Liver (tissue), 3 donors: ENCODE measurements at regions not wholly inside any gene's neighbourhood (a gene's known extent, or its start where the extent isn't known, plus 50 kb on each side); places are given as distances from the start of the nearest gene placed in this dataset.

Source experiments
- GABPA ChIP-seq, 2 donors: IDR thresholded peaks in 1 of 2; conservative IDR thresholded peaks in 1 of 2; 2 replicates each; pipeline ENCODE4 v1.6.1; 2016; ENCODE audit warnings: antibody characterized with exemption in 2 of 2, mild to moderate bottlenecking in 1 of 2, moderate library complexity in 1 of 2
- MAX ChIP-seq: IDR thresholded peaks from 2 replicates; pipeline ENCODE4 v1.6.1; 2016; ENCODE audit warnings: antibody characterized with exemption
- RAD21 ChIP-seq, 2 donors: IDR thresholded peaks; 2 replicates each; pipeline ENCODE4 v1.6.1; 2016; ENCODE audit warnings: antibody characterized with exemption in 2 of 2, mild to moderate bottlenecking in 2 of 2
- REST ChIP-seq: IDR thresholded peaks from 2 replicates; pipeline ENCODE4 v1.6.1; 2016; ENCODE audit warnings: antibody characterized with exemption, mild to moderate bottlenecking
- TF ChIP-seq, protein P1 (sequence below): fragments of 150-350 bp; IDR thresholded peaks from 2 replicates; pipeline ENCODE4 v1.5.1; 2017; ENCODE audit warnings: improper control_type of control experiment, low read depth, low read length; ENCODE audit not compliant: missing input control
- donor health status: healthy.
- donor health status: healthy.

- TF ChIP-seq MAX (no peak), REST (no peak), RAD21 (IDR thresholded peaks at IDR 0.05) (no peak), GABPA (IDR thresholded peaks at IDR 0.05 in 1 of 2, conservative IDR thresholded peaks at IDR 0.05 in 1 of 2) (no peak)
- TF ChIP-seq, protein P1, sequence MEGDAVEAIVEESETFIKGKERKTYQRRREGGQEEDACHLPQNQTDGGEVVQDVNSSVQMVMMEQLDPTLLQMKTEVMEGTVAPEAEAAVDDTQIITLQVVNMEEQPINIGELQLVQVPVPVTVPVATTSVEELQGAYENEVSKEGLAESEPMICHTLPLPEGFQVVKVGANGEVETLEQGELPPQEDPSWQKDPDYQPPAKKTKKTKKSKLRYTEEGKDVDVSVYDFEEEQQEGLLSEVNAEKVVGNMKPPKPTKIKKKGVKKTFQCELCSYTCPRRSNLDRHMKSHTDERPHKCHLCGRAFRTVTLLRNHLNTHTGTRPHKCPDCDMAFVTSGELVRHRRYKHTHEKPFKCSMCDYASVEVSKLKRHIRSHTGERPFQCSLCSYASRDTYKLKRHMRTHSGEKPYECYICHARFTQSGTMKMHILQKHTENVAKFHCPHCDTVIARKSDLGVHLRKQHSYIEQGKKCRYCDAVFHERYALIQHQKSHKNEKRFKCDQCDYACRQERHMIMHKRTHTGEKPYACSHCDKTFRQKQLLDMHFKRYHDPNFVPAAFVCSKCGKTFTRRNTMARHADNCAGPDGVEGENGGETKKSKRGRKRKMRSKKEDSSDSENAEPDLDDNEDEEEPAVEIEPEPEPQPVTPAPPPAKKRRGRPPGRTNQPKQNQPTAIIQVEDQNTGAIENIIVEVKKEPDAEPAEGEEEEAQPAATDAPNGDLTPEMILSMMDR, result no peak
These were observed 145.9 kb downstream of the ZPLD1 start for GRCh38 chr3:102580760-102581159.
